MM.1S (cell line): ENCODE measurements at regions not wholly inside any gene's neighbourhood (a gene's known extent, or its start where the extent isn't known, plus 50 kb on each side); places are given as distances from the start of the nearest gene placed in this dataset.

Source experiments
- EZH2 ChIP-seq: fragments of 300-600 bp; sonication (generic); optimal IDR thresholded peaks from 2 replicates; pipeline ENCODE3; 2017; ENCODE audit warnings: low read depth, mild to moderate bottlenecking, antibody characterized with exemption, low read length, mixed read lengths
- TF ChIP-seq, protein P1 (sequence below): fragments of 300-600 bp; sonication (generic); IDR thresholded peaks from 2 replicates; pipeline ENCODE4 v1.5.1; 2016; ENCODE audit warnings: antibody characterized with exemption, low read length, mixed read lengths

DNA sequence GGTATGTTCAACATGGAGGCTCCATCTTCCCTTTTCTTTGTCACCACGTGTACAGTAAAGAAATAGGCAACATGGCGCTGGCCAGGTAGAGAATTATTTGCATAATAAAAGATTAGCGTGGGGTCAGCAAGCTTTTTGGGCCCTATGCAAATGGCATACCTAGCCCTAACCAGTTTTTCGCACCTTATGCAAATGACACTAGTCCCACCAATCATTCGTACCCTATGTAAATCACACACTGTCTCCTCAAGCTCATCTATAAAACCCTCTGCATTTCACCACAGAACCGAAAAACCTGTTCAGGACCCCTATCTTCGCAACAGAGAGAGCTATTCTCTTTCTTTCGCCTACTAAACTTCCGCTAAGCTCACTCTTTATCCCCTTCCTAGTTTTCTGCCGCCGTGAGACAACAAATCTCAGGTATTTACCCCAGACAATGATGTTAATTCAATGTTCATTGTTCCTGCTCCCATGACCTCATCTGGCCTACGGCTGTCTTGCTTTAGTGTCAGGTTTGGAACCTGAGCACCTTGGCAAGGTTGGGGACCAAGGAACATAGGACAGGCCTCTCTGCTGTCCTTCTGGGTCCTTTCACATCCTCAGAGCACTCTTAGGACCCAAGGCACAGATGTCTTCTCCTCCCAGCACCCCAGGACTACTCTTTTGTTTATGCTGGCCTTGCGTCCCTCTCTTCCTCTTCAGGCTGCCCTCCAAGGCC lies 180.7 kb upstream of the RAI14 start:
- no peak for TF ChIP-seq EZH2
- TF ChIP-seq, protein P1, sequence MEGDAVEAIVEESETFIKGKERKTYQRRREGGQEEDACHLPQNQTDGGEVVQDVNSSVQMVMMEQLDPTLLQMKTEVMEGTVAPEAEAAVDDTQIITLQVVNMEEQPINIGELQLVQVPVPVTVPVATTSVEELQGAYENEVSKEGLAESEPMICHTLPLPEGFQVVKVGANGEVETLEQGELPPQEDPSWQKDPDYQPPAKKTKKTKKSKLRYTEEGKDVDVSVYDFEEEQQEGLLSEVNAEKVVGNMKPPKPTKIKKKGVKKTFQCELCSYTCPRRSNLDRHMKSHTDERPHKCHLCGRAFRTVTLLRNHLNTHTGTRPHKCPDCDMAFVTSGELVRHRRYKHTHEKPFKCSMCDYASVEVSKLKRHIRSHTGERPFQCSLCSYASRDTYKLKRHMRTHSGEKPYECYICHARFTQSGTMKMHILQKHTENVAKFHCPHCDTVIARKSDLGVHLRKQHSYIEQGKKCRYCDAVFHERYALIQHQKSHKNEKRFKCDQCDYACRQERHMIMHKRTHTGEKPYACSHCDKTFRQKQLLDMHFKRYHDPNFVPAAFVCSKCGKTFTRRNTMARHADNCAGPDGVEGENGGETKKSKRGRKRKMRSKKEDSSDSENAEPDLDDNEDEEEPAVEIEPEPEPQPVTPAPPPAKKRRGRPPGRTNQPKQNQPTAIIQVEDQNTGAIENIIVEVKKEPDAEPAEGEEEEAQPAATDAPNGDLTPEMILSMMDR, result no peak
